ENCODE measurements at regions not wholly inside any gene's neighbourhood (a gene's known extent, or its start where the extent isn't known, plus 50 kb on each side); places are given as distances from the start of the nearest gene placed in this dataset.

GRCh38 chr18:8969639-8970390 is 132.7 kb upstream of the NDUFV2 start:
- TF ChIP-seq GATA3 (IDR thresholded peaks at IDR 0.05; ENCODE audit: low read depth, low read length) = no peak
- TF ChIP-seq GATA2 (IDR thresholded peaks at IDR 0.05; ENCODE audit: low read depth, low read length) = no peak

GRCh38 chr18:8970843-8971242 is 131.7 kb upstream of the NDUFV2 start:
- no peak for TF ChIP-seq GATA3 (IDR thresholded peaks at IDR 0.05; ENCODE audit: low read depth, low read length)
- TF ChIP-seq GATA2 (IDR thresholded peaks at IDR 0.05; ENCODE audit: low read depth, low read length) = no peak

GRCh38 chr18:8972116-8972515 is 130.4 kb upstream of the NDUFV2 start:
- TF ChIP-seq GATA2 (IDR thresholded peaks at IDR 0.05; ENCODE audit: low read depth, low read length) (no peak), GATA3 (IDR thresholded peaks at IDR 0.05; ENCODE audit: low read depth, low read length) (no peak)

- no peak for TF ChIP-seq GATA2 (IDR thresholded peaks at IDR 0.05; ENCODE audit: low read depth, low read length)
- no peak for TF ChIP-seq GATA3 (IDR thresholded peaks at IDR 0.05; ENCODE audit: low read depth, low read length)
Measured at GRCh38 chr18:8974279-8974678, 128.2 kb upstream of the NDUFV2 start.

- no peak for TF ChIP-seq GATA3 (IDR thresholded peaks at IDR 0.05; ENCODE audit: low read depth, low read length)
- TF ChIP-seq GATA2 (IDR thresholded peaks at IDR 0.05; ENCODE audit: low read depth, low read length) = no peak
Measured at GRCh38 chr18:8974696-8975095, 127.8 kb upstream of the NDUFV2 start.

GRCh38 chr18:8975624-8976023 is 126.9 kb upstream of the NDUFV2 start:
- TF ChIP-seq GATA3 (IDR thresholded peaks at IDR 0.05; ENCODE audit: low read depth, low read length) = no peak
- TF ChIP-seq GATA2 (IDR thresholded peaks at IDR 0.05; ENCODE audit: low read depth, low read length) = no peak

GRCh38 chr18:8976606-8977005 is 125.9 kb upstream of the NDUFV2 start:
- TF ChIP-seq GATA3 (IDR thresholded peaks at IDR 0.05; ENCODE audit: low read depth, low read length) (no peak), GATA2 (IDR thresholded peaks at IDR 0.05; ENCODE audit: low read depth, low read length) (no peak)

- TF ChIP-seq GATA2 (IDR thresholded peaks at IDR 0.05; ENCODE audit: low read depth, low read length) = no peak
- TF ChIP-seq GATA3 (IDR thresholded peaks at IDR 0.05; ENCODE audit: low read depth, low read length) = no peak
Measured at GRCh38 chr18:8977166-8977565, 125.3 kb upstream of the NDUFV2 start.

GRCh38 chr18:8977701-8978100 is 124.8 kb upstream of the NDUFV2 start:
- no peak for TF ChIP-seq GATA2 (IDR thresholded peaks at IDR 0.05; ENCODE audit: low read depth, low read length)
- TF ChIP-seq GATA3 (IDR thresholded peaks at IDR 0.05; ENCODE audit: low read depth, low read length) = no peak

- TF ChIP-seq GATA2 (IDR thresholded peaks at IDR 0.05; ENCODE audit: low read depth, low read length) (no peak), GATA3 (IDR thresholded peaks at IDR 0.05; ENCODE audit: low read depth, low read length) (no peak)
Measured at GRCh38 chr18:8978394-8978793, 124.1 kb upstream of the NDUFV2 start.

- TF ChIP-seq GATA3 (IDR thresholded peaks at IDR 0.05; ENCODE audit: low read depth, low read length) (no peak), GATA2 (IDR thresholded peaks at IDR 0.05; ENCODE audit: low read depth, low read length) (no peak)
Measured at GRCh38 chr18:8979258-8979988, 123.1 kb upstream of the NDUFV2 start.

- no peak for TF ChIP-seq GATA2 (IDR thresholded peaks at IDR 0.05; ENCODE audit: low read depth, low read length)
- no peak for TF ChIP-seq GATA3 (IDR thresholded peaks at IDR 0.05; ENCODE audit: low read depth, low read length)
Measured at GRCh38 chr18:8980496-8980895, 122.0 kb upstream of the NDUFV2 start.

GRCh38 chr18:8980918-8981317 is 121.6 kb upstream of the NDUFV2 start:
- no peak for TF ChIP-seq GATA2 (IDR thresholded peaks at IDR 0.05; ENCODE audit: low read depth, low read length)
- TF ChIP-seq GATA3 (IDR thresholded peaks at IDR 0.05; ENCODE audit: low read depth, low read length) = no peak

- no peak for TF ChIP-seq GATA3 (IDR thresholded peaks at IDR 0.05; ENCODE audit: low read depth, low read length)
- TF ChIP-seq GATA2 (IDR thresholded peaks at IDR 0.05; ENCODE audit: low read depth, low read length) = no peak
Measured at GRCh38 chr18:8982416-8983183, 119.9 kb upstream of the NDUFV2 start.
